HG02970 (cell line): ENCODE measurements at regions not wholly inside any gene's neighbourhood (a gene's known extent, or its start where the extent isn't known, plus 50 kb on each side); places are given as distances from the start of the nearest gene placed in this dataset.

Source experiments
- ATAC-seq: cut with Tn5 transposase; IDR thresholded peaks from one replicate; pipeline ENCODE4 v1.9.1; 2021; ENCODE audit warnings: mild to moderate bottlenecking, moderate library complexity, moderate number of reproducible peaks; ENCODE audit not compliant: unreplicated experiment, low FRiP score

DNA sequence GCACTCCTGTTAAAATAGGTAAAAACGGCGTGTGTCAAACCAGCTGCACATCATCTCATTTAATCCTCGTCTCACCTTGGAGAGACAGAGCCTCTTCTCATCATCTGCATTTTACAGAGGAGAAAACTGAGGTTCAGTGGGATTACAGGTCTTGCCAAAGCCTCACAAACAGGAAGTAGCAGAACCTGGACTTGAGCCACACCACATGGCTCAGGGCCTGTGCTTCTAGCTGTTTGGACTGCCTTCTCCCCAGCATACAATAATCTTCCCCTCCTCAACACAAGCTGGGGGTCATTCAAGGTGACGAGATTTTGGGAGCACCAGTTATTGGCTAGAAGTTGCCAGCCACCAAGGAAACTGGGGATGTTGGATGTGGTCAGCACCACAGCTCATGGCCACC is 167.9 kb upstream of the ZC3H12A start:
- no peak for ATAC-seq

- no peak for ATAC-seq
Observed at GRCh38 chr1:37306871-37307270, 167.5 kb upstream of the ZC3H12A start.

- ATAC-seq, result no peak
Observed at GRCh38 chr1:37308031-37308960, 166.1 kb upstream of the ZC3H12A start.

- ATAC-seq, result no peak
Observed at GRCh38 chr1:37309574-37309973, 164.8 kb upstream of the ZC3H12A start.

- ATAC-seq, result no peak
Observed at GRCh38 chr1:37310064-37310463, 164.3 kb upstream of the ZC3H12A start.

DNA sequence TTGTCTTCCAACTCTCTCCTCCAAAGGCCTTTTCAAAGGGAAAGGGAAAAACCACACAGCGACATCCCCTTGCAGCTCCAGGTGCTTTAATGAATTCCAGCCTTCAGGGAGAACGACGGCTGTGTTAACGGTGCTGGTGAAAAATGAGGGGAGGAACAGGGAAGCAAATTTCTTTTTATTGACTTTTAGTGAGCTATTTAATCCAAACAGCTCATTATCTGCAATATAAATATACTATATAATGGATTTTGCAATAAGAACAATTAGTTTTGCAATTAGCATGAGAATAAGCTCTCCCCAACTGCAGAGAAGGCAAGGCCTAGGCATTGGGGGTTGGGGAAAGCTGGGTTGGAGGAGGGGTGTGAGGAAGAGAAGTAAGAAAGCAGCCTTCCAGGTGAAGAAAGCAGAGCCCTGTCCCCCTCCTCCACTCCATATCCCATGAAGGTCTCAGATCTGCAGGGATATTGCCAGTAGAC is 159.0 kb upstream of the ZC3H12A start:
- ATAC-seq, result no peak

DNA sequence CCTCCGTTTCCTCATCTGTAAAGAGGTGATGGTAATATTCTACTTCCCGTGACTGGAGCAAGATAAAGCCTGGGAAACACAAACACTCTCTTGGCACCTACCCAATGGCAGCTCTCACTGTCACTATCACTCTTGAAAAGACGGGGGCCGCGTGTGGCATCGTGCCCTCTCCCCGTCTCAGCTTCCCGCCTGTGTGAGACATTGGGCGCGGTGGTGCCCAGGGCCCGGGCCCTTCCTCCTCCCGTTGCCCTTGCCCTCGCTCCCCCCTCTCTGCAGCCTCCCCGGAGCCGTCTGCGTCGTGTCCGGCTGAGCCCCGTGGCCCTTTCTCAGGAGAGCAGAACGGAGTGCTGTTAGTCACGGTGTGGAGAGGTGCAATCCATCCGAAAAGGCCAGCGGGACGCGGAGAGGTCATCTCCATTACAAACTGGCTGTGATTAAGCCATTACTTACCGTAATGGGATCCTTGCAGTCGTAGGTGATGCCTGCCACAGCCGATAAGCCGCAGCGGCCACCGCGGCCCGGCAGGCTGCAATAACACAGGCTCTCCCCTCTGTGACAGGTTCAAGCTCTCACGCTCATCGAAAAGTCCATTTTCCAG is 156.4 kb upstream of the ZC3H12A start:
- no peak for ATAC-seq

DNA sequence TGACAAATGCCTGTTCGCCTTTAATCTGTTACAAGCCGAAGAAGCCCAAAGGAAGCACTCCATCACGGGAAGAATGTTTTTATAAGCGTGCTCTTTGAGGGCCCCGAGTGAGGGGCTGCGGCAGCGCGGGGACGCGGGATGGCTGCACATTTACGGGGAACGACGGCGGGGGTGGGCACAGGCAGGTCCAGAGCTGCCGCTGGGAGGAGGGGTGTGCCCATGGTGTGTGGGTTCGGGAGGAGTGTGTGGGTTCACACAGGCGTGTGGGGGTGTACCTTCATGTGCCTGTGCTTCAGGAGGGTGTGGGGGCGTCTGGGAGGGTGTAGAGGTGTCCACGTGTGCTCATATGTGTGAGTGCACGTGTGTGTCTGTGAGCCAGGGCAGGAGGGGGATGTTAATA is 155.9 kb upstream of the ZC3H12A start:
- no peak for ATAC-seq

DNA sequence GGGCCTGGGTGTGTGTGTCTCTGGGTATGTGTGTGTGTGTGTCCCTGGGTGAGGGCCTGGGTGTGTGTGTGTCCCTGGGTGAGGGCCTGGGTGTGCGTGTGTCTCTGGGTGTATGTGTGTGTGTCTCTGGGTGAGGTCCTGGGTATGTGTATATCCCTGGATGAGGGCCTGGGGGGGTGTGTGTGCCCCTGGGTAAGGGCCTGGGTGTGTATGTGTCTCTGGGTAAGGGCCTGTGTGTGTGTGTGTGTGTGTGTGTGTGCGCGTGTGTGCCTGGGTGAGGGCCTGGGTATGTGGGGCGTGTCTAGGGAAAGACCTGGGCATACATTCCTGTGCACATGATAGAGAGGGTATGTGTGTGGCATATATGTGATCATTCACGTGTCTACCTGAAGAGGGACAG is 155.1 kb upstream of the ZC3H12A start:
- no peak for ATAC-seq

- no peak for ATAC-seq
Observed at GRCh38 chr1:37323486-37324377, 150.6 kb upstream of the ZC3H12A start.

GRCh38 chr1:37325010-37325409 is 149.4 kb upstream of the ZC3H12A start:
- no peak for ATAC-seq

GRCh38 chr1:37325509-37326437 is 148.6 kb upstream of the ZC3H12A start:
- no peak for ATAC-seq

DNA sequence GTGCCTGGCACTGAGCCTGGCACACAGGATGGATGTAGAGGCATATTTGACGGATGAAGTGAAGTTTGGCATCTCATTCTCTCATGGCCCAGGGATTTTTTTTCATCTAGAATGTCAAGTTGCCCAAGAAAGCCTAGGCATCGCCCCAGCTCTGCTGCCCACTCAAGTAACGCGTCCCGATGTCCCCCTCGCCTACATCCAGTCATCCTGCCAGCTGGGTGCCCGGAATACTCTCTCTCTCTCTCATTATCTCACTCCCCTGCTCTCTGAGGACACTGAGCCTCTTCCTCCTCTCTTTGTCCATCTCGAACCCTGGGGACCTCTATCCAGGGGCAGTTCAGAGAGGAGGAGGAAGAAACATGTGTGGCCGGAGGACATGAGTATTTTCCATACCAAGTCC is 142.3 kb upstream of the ZC3H12A start:
- no peak for ATAC-seq

DNA sequence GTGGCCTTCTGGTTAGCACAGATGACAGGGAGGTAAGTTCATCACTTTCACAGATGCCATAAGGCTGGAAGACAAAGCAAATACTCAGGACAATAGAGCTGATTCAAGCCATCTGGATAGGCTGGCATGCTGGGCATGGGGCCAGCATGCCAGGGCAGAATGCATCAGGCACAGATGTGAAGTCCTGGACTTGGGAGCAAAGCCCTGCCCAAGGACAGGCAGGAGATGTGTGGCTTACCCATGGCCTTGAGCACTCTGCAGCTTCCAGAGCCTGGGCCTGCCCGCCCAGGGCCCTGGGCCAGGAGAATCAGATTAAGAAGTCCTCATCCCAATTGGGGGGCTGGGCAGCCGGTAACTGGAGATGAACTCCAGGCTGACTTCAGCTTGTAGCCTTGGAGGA is 135.7 kb upstream of the ZC3H12A start:
- no peak for ATAC-seq

DNA sequence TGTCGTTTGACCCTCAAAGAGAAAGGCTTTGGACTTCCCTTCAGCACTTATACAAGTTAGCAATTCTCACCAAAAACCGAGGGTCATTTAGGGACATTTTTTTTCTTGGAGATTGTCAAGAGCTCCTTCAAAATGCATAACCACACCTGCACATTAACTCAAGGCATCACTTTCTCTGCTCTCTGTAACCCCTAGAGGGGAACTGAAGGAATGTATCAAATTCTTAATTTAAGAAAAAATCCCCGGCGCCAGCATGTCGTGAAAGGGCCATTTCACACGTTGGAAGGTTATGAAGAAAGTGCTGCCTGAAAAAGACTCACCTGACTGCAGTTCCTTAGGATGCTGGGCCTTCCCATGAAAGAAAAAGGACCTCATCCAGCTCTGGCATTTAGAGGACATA is 131.6 kb upstream of the ZC3H12A start:
- ATAC-seq, result no peak

DNA sequence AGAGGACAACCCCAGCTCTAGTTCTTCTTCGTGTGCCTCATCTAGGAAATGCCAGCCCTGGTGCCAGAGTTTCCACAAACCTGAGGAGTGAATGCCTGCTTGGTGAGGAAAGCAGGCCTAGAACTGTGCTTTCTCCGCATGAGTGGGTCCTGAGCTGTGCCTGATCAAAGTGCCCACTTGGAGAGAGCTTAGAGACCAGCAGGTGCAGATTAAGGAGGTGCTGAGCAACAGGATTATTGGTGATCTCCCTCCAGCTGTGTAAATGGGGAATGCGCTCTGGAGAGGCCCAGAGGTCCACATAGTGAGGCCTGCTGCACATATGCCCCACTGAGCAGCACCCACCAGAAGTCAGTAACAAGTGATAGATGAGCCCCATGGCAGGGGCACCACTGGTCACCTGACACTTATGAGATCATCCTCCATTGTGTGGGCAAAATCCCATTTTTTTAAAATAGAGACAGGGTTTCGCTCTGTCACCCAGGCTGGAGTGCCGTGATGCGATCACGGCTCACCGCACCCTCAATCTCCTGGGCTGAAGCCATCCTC is 127.2 kb upstream of the ZC3H12A start:
- ATAC-seq, result no peak

GRCh38 chr1:37353871-37354270 is 120.5 kb upstream of the ZC3H12A start:
- ATAC-seq, result no peak

GRCh38 chr1:37354876-37355650 is 119.3 kb upstream of the ZC3H12A start:
- ATAC-seq, result no peak

DNA sequence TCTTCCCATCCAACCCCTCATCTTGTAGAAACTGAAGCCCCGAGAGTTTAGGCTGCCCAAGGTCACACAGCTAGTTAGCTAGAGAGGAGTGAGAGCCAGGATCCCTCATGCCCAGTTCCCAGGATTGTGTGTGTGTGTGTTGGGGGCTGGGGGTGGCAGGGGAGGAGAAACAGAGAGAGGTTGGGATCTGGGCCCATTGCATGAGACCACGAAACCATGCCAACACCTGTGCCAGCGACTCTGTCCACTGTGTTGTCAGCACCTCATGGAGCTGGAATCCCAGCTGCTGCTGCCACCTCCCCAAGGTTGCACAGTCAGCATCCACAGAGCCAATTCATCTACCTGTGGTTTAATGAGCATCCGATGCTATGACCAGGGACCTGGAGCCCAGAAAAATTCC is 115.4 kb upstream of the ZC3H12A start:
- no peak for ATAC-seq
